VCaP (cell line): ENCODE measurements at regions not wholly inside any gene's neighbourhood (a gene's known extent, or its start where the extent isn't known, plus 50 kb on each side); places are given as distances from the start of the nearest gene placed in this dataset.
A peak's percentile ranks its signal among the peaks of the same experiment; 100 is the strongest.

ENCODE experiments used
- H3K27ac ChIP-seq: fragments of 450-650 bp; 2 replicates; pipeline ENCODE4 v1.5.1; 2017
- TF ChIP-seq, protein P1 (sequence below): fragments of 450-650 bp; conservative IDR thresholded peaks from 2 replicates; pipeline ENCODE4 v1.5.1; 2017; ENCODE audit warnings: mild to moderate bottlenecking, moderate library complexity

DNA sequence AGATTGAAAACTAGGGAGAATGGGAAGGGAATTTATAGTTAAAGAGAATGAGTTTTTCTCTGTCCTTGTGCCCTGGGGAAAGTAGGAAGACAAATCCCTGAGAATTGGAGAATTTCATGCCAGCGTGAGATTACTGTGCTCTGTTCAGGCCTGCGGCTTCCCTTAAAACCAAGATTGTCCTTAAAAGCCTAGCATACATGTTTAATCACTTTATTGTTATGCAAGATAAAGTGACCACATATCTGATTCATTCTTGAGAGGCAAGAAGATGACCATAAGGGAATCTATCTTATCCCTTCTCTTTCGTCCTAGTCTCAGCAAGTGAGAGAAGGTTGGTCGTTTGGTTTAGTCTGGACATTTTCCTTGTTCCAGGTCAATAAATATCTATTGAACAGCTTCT lies 75.9 kb downstream of the ADCYAP1 start:
- TF ChIP-seq, protein P1, sequence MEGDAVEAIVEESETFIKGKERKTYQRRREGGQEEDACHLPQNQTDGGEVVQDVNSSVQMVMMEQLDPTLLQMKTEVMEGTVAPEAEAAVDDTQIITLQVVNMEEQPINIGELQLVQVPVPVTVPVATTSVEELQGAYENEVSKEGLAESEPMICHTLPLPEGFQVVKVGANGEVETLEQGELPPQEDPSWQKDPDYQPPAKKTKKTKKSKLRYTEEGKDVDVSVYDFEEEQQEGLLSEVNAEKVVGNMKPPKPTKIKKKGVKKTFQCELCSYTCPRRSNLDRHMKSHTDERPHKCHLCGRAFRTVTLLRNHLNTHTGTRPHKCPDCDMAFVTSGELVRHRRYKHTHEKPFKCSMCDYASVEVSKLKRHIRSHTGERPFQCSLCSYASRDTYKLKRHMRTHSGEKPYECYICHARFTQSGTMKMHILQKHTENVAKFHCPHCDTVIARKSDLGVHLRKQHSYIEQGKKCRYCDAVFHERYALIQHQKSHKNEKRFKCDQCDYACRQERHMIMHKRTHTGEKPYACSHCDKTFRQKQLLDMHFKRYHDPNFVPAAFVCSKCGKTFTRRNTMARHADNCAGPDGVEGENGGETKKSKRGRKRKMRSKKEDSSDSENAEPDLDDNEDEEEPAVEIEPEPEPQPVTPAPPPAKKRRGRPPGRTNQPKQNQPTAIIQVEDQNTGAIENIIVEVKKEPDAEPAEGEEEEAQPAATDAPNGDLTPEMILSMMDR = no peak
- no peak overlapping the region for H3K27ac ChIP-seq

DNA sequence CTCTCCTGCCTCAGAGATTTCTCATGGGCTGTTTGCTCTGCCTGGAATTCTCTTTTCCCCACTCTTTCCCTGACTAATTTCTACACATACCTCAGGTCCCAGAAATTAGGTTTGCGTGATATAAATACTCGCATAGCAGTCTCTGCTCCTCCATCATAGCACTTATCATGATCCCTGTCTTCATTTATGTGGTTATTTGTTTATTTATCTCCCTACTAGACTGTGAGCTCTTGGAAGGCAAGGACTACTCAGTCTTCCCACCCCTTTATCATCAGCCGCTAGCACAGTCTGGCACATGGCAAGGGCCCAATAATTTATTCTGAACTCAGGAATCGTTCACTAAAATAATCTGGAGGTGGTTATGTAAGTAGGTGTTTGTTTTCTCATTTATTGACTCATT lies 79.3 kb downstream of the ADCYAP1 start:
- no peak overlapping the region for H3K27ac ChIP-seq
- TF ChIP-seq, protein P1 = no peak

DNA sequence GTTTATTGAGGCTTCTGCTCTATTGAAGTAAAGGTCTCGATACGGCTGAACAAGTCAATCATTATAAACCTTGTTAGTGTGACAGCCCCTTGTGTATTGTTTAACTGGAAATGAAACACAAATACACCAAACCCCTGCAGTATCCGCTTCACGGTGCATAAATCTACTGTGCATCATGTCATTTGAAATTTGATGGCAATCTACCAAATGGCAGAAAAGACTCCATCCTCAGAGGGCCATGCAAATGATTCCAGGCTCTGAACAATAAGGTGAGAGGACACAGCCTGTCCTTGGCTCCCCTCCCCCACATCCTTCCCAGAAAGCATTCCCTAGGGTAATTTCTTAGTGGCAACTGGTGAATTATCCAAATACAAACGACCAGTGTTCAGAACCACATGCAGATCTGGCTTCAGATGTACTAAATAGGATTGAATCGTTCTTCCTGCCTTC lies 80.6 kb downstream of the ADCYAP1 start:
- peak overlapping the region; percentile 25; the same call in 1 of the 2 replicates for H3K27ac ChIP-seq
- TF ChIP-seq, protein P1 = no peak

DNA sequence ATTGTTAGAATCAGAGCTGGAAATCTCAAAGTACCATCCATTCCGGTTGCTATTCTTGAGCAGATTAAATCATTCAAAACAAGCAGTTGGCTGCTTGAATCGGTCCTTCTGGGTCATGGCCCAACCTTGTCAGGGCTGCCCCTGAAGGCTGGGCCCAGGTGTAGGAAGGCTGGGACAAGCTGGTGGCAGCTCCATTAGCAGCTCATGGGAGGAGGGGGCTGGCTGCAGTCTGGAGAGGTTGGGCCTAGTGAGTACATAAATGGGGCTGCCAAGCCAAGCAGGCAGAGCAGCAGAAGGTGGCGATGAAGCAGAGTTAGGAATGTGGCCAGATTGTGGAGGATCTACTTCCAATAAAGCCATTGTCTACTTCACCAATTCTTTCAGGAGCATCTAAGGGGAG lies 81.4 kb downstream of the ADCYAP1 start:
- no peak overlapping the region for H3K27ac ChIP-seq
- TF ChIP-seq, protein P1 = no peak

DNA sequence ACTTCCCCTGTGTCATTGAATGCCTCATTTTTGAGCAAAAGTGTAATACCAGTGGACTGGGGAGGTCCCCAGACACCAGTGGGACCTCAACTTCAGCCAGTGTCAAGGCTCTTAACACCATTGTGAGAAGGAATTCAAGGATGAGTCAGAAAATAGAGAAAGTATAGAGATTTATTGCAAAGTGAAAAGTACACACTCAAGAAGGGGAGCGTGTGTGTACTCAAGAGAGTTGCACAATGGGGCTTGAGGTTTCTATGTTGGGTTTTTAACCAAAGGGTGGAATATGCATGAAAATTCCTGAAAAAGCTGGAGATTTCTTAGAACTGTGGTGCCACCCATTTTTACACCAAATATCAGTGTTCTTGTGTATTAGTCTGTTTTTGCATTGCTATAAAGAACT lies 81.9 kb downstream of the ADCYAP1 start:
- H3K27ac ChIP-seq = no peak overlapping the region
- TF ChIP-seq, protein P1 = no peak

DNA sequence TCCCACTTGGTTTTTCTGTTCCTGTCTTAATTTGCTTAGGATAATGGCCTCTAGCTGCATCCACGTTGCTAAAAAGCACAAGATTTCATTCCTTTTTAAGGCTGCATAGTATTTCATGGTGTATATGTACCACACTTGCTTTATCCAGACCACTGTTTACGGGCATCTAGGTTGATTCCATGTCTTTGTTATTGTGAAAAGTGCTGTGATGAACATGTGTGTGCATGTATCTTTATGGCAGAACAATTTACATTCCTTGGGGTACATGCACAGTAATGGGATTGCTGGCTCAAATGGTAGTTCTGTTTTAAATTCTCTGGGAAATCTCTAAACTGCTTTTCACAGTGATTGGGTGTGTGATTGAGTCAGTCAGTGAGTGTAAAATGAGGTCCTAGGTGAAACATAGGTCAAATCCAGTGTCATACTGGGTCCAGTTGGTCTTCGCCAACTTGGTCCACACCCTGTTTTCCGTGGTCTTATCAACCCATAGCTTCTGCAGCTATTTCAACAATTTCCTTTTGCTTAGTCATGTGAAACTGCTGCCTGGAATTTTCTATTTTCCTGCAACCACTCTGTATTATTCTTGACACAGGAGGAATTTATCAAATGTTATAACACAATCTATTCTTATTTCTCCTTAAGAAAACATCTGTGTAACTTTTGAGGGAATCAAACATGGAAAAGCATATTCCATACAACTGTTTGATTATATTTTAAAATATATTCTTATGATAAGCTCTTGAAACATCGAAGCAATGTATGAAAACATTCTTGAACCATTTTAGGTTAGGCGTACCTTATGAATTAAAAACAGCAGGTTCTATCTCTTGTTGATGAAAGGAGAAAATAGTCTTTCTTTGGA lies 82.9 kb downstream of the ADCYAP1 start:
- TF ChIP-seq, protein P1 = no peak
- no peak overlapping the region for H3K27ac ChIP-seq

DNA sequence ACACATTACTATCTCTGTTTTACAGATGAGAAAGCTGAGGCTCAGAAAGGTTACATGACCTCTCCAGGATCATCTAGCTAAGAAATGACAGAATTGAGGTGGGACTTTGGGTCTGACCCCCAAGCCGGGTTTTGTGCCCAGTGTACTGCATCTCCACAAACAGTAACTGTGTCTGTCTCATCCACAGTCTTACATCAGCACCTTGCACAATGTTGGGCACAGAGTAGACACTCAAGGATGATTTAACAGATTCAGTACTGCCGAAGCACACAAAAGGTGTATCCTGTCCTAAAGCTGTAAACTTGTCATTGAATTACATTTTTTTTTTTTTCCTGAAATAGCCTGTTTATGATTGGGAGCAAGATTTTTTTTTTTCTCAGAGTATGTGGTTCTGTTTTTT lies 84.8 kb downstream of the ADCYAP1 start:
- H3K27ac ChIP-seq = no peak overlapping the region
- TF ChIP-seq, protein P1 = no peak
